ENCODE measurements at regions not wholly inside any gene's neighbourhood (a gene's known extent, or its start where the extent isn't known, plus 50 kb on each side); places are given as distances from the start of the nearest gene placed in this dataset.

DNA sequence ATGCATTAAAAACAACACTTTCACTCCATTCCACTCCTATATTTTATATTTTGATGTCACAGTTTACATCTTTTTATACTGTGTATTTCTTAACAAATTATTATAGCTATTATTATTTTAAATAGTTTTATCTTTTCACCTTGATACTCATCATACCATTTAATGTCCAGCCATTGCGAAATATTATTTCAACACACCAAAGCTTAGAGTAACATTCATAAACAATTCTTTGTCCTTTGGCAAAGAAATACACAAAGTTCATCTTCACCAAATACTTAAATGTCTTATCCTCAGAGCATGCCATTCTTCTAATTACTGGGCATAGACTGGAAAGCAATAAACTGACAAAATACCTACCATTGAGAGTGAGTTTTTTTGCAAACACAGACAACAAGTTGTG, 1963.4 kb upstream of the FLRT2 start:
- Histone ChIP-seq H3K36me3 (ENCODE audit: control insufficient read depth in 2 of 3, insufficient read depth in 3 of 3, low read length in 3 of 3) (no peaks in the 10 kb centered on the region), H3K4me1 (ENCODE audit: control insufficient read depth in 2 of 3, insufficient read depth in 2 of 3, low read depth in 1 of 3, low read length in 3 of 3) (no peaks in the 10 kb centered on the region), H3K4me3 (ENCODE audit: low read length in 3 of 3) (no peak overlapping the region), H3K27ac (ENCODE audit: low read depth in 2 of 2, low read length in 2 of 2) (no peak overlapping the region), H3K9ac (ENCODE audit: low read length in 3 of 3) (no peak overlapping the region), H3K9me3 (ENCODE audit: control insufficient read depth in 2 of 3, insufficient read depth in 1 of 3, low read length in 3 of 3) (no peaks in the 10 kb centered on the region), H3K27me3 (ENCODE audit: control insufficient read depth, insufficient read depth, low read length) (no peaks in the 10 kb centered on the region)
- DNase-seq = no peak
- no peak for FAIRE-seq
- TF ChIP-seq, protein P1, sequence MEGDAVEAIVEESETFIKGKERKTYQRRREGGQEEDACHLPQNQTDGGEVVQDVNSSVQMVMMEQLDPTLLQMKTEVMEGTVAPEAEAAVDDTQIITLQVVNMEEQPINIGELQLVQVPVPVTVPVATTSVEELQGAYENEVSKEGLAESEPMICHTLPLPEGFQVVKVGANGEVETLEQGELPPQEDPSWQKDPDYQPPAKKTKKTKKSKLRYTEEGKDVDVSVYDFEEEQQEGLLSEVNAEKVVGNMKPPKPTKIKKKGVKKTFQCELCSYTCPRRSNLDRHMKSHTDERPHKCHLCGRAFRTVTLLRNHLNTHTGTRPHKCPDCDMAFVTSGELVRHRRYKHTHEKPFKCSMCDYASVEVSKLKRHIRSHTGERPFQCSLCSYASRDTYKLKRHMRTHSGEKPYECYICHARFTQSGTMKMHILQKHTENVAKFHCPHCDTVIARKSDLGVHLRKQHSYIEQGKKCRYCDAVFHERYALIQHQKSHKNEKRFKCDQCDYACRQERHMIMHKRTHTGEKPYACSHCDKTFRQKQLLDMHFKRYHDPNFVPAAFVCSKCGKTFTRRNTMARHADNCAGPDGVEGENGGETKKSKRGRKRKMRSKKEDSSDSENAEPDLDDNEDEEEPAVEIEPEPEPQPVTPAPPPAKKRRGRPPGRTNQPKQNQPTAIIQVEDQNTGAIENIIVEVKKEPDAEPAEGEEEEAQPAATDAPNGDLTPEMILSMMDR (IDR thresholded peaks at IDR 0.05; ENCODE audit: borderline replicate concordance, extremely low read depth, insufficient read depth) = no peak
- intact Hi-C loops (cut with DNase I) = no loop called here

DNA sequence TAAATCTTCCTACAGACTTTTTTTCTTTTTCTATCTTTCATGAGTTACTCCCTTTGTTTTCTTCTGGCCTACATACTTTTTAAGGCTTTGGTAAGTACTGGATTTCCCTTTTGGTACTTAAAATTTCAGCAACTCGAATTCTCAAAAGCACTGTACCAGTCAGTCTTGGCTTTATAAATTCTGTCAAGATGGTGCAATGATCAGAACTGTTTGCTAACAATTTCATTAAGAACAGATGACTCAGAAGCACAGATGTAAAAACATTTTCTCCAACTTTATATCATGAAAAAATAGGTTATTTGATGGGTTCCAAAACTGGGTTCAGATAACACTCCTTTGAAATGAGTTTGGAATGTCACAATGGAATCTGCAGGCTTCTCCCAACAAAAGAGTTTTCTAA, 1961.8 kb upstream of the FLRT2 start:
- intact Hi-C loops (cut with DNase I) = no loop called here
- no peak for FAIRE-seq
- no peaks in the 10 kb centered on the region for H3K9me3 ChIP-seq (ENCODE audit: control insufficient read depth in 2 of 3, insufficient read depth in 1 of 3, low read length in 3 of 3)
- H3K36me3 ChIP-seq (ENCODE audit: control insufficient read depth in 2 of 3, insufficient read depth in 3 of 3, low read length in 3 of 3) = no peaks in the 10 kb centered on the region
- no peak for DNase-seq
- H3K9ac ChIP-seq (ENCODE audit: low read length in 3 of 3) = no peak overlapping the region
- H3K27ac ChIP-seq (ENCODE audit: low read depth in 2 of 2, low read length in 2 of 2) = no peak overlapping the region
- TF ChIP-seq, protein P1 (IDR thresholded peaks at IDR 0.05; ENCODE audit: borderline replicate concordance, extremely low read depth, insufficient read depth) = no peak
- no peaks in the 10 kb centered on the region for H3K27me3 ChIP-seq (ENCODE audit: control insufficient read depth, insufficient read depth, low read length)
- H3K4me1 ChIP-seq (ENCODE audit: control insufficient read depth in 2 of 3, insufficient read depth in 2 of 3, low read depth in 1 of 3, low read length in 3 of 3) = no peaks in the 10 kb centered on the region
- H3K4me3 ChIP-seq (ENCODE audit: low read length in 3 of 3) = no peak overlapping the region

DNA sequence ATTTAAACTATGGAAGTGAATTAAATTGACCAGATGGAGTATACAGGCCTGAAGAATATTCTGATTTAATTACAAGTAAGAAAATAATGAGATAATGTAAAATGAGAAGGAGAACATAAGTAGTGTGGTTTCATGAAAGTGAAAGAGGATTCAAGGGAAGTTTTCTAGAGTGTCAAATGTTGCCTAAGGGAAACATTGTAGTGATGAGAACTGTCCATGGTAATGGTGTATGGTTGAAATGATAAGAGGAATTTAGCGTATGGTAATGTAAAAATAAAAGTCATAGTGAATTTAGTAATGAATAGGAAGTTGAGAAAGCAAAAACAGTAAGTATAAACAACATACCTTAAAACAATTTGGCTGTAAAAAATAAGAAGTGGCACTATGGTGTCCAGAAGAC, 1954.6 kb upstream of the FLRT2 start:
- Histone ChIP-seq H3K9me3 (ENCODE audit: control insufficient read depth in 2 of 3, insufficient read depth in 1 of 3, low read length in 3 of 3) (no peaks in the 10 kb centered on the region), H3K27me3 (ENCODE audit: control insufficient read depth, insufficient read depth, low read length) (no peaks in the 10 kb centered on the region), H3K27ac (ENCODE audit: low read depth in 2 of 2, low read length in 2 of 2) (no peak overlapping the region), H3K36me3 (ENCODE audit: control insufficient read depth in 2 of 3, insufficient read depth in 3 of 3, low read length in 3 of 3) (no peaks in the 10 kb centered on the region), H3K4me1 (ENCODE audit: control insufficient read depth in 2 of 3, insufficient read depth in 2 of 3, low read depth in 1 of 3, low read length in 3 of 3) (no peaks in the 10 kb centered on the region), H3K4me3 (ENCODE audit: low read length in 3 of 3) (no peak overlapping the region), H3K9ac (ENCODE audit: low read length in 3 of 3) (no peak overlapping the region)
- intact Hi-C loops (cut with DNase I) = no loop called here
- TF ChIP-seq, protein P1 (IDR thresholded peaks at IDR 0.05; ENCODE audit: borderline replicate concordance, extremely low read depth, insufficient read depth) = no peak
- FAIRE-seq = no peak
- peak in 1 of 5 donors; percentile 1 for DNase-seq

DNA sequence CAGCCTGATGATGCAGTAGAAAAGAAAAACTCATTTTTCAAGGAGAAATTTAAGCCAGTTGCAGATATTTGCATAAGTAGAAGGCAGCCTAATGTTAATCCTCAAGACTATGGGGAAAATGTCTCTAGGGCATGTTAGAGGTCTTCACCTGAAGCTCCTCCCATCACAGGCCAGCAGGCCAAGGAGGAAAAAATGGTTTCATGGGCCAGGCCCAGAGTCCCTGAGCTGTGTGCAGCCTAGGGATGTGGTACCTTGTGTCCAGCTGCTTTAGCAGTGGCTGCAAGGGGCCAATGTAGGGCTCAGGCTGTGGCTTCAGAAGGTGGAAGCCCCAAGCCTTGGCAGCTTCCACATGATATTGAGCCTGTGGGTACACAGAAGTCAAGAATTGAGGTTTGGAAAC, 1946.7 kb upstream of the FLRT2 start:
- no peak overlapping the region for H3K9ac ChIP-seq (ENCODE audit: low read length in 3 of 3)
- intact Hi-C loops (cut with DNase I) = no loop called here
- H3K27ac ChIP-seq (ENCODE audit: low read depth in 2 of 2, low read length in 2 of 2) = no peak overlapping the region
- TF ChIP-seq, protein P1 (IDR thresholded peaks at IDR 0.05; ENCODE audit: borderline replicate concordance, extremely low read depth, insufficient read depth) = no peak
- H3K4me3 ChIP-seq (ENCODE audit: low read length in 3 of 3) = no peak overlapping the region
- H3K4me1 ChIP-seq (ENCODE audit: control insufficient read depth in 2 of 3, insufficient read depth in 2 of 3, low read depth in 1 of 3, low read length in 3 of 3) = no peaks in the 10 kb centered on the region
- FAIRE-seq (no peak), DNase-seq (no peak)
- no peaks in the 10 kb centered on the region for H3K36me3 ChIP-seq (ENCODE audit: control insufficient read depth in 2 of 3, insufficient read depth in 3 of 3, low read length in 3 of 3)
- H3K27me3 ChIP-seq (ENCODE audit: control insufficient read depth, insufficient read depth, low read length) = no peaks in the 10 kb centered on the region
- H3K9me3 ChIP-seq (ENCODE audit: control insufficient read depth in 2 of 3, insufficient read depth in 1 of 3, low read length in 3 of 3) = no peaks in the 10 kb centered on the region

Data from kidney (tissue), 13 donors.